AG10803 (cell line): ENCODE measurements at regions not wholly inside any gene's neighbourhood (a gene's known extent, or its start where the extent isn't known, plus 50 kb on each side); places are given as distances from the start of the nearest gene placed in this dataset.

Experiments used
- DNase-seq: peaks from one replicate; pipeline ENCODE4 v3.0.0; 2010; ENCODE audit warnings: low read depth
- H3K4me3 ChIP-seq: 2 replicates; pipeline ENCODE4 v1.5.1; 2011; ENCODE audit warnings: mild to moderate bottlenecking, low read length, control low read depth
- CTCF ChIP-seq: conservative IDR thresholded peaks from 2 replicates; pipeline ENCODE4 v1.5.1; 2011; ENCODE audit warnings: mild to moderate bottlenecking, low read length, control low read depth, inconsistent platforms

- H3K4me3 ChIP-seq = no peak overlapping the region
- DNase-seq = no peak
- no peak for TF ChIP-seq CTCF
Observed at GRCh38 chr11:115916608-115917007, 412.4 kb upstream of the CADM1 start.

- TF ChIP-seq CTCF = peak; percentile 11; the same call in 1 of the 2 replicates
- H3K4me3 ChIP-seq = no peak overlapping the region
Observed at GRCh38 chr11:115912484-115912945, 408.3 kb upstream of the CADM1 start.

GRCh38 chr11:115911613-115912346 lies 407.6 kb upstream of the CADM1 start:
- no peak for DNase-seq
- no peak overlapping the region for H3K4me3 ChIP-seq
- TF ChIP-seq CTCF = no peak

More at GRCh38 chr11:115912484-115912945, 408.3 kb upstream of the CADM1 start:
- no peak for DNase-seq

- H3K4me3 ChIP-seq = no peak overlapping the region
- no peak for TF ChIP-seq CTCF
- no peak for DNase-seq
Observed at GRCh38 chr11:115910379-115910778, 406.2 kb upstream of the CADM1 start.

GRCh38 chr11:115906171-115906570 lies 402.0 kb upstream of the CADM1 start:
- TF ChIP-seq CTCF = no peak
- no peak for DNase-seq
- no peak overlapping the region for H3K4me3 ChIP-seq

GRCh38 chr11:115905341-115906000 lies 401.3 kb upstream of the CADM1 start:
- TF ChIP-seq CTCF = no peak
- no peak for DNase-seq
- no peak overlapping the region for H3K4me3 ChIP-seq

GRCh38 chr11:115903179-115903578 lies 399.0 kb upstream of the CADM1 start:
- no peak for TF ChIP-seq CTCF
- H3K4me3 ChIP-seq = no peak overlapping the region
- no peak for DNase-seq
